IMR-90 (cell line): ENCODE measurements at regions not wholly inside any gene's neighbourhood (a gene's known extent, or its start where the extent isn't known, plus 50 kb on each side); places are given as distances from the start of the nearest gene placed in this dataset.
A peak's percentile ranks its signal among the peaks of the same experiment; 100 is the strongest.

ENCODE experiments used
- ATAC-seq: fragments of 200-7000 bp; cut with Tn5 transposase; 2 replicates; pipeline ENCODE4 v1.9.1; 2020; ENCODE audit warnings: low read depth, mild to moderate bottlenecking, moderate library complexity
- BruUV-seq: library from RNA; stranded (reverse); fragments of 400-500 nt; replicated peaks from 2 replicates; lab custom pipeline; 2021; lab: Mats Ljungman, UMichigan
- CTCF ChIA-PET: fragments of 300-600 bp; formaldehyde crosslinking; extraction: SDS; loops from one replicate; lab custom pipeline; 2021; ENCODE audit warnings: antibody characterized with exemption; lab: Yijun Ruan, JAX
- POLR2A ChIA-PET: fragments of 300-600 bp; sonication (Branson Sonifier 250); formaldehyde crosslinking; loops from one replicate; lab custom pipeline; 2022; ENCODE audit warnings: antibody characterized with exemption; ENCODE audit not compliant: unreplicated experiment; lab: Charles Lee
- DNase-seq: peaks from one replicate; pipeline ENCODE4 v3.0.0; 2013
- H2AFZ ChIP-seq: replicated peaks from 2 replicates; pipeline ENCODE3; 2013; ENCODE audit warnings: low read length, mild to moderate bottlenecking; ENCODE audit not compliant: poor library complexity
- H2AK5ac ChIP-seq: 2 replicates; pipeline ENCODE4 v1.6.1; 2013; ENCODE audit warnings: low read depth, low read length, inconsistent platforms
- H2AK9ac ChIP-seq: replicated peaks from 2 replicates; pipeline ENCODE3; 2013; ENCODE audit warnings: mild to moderate bottlenecking, low read depth, low read length, moderate library complexity; ENCODE audit not compliant: poor library complexity
- H2BK120ac ChIP-seq: 2 replicates; pipeline ENCODE4 v1.6.1; 2013; ENCODE audit warnings: low read depth, low read length, inconsistent platforms
- H2BK15ac ChIP-seq: 3 replicates; pipeline ENCODE4 v1.6.1; 2013; ENCODE audit warnings: low read depth, low read length, inconsistent platforms
- H2BK20ac ChIP-seq: 2 replicates; pipeline ENCODE4 v1.6.1; 2013; ENCODE audit warnings: low read depth, mild to moderate bottlenecking, inconsistent platforms, low read length, moderate library complexity
- H2BK5ac ChIP-seq: 2 replicates; pipeline ENCODE4 v1.6.1; 2013; ENCODE audit warnings: mild to moderate bottlenecking, low read depth, low read length, inconsistent platforms; ENCODE audit not compliant: poor library complexity, severe bottlenecking
- H3K14ac ChIP-seq: replicated peaks from 2 replicates; pipeline ENCODE4 v1.6.1; 2013; ENCODE audit warnings: low read depth, low read length, inconsistent platforms
- H3K18ac ChIP-seq: 2 replicates; pipeline ENCODE4 v1.6.1; 2013; ENCODE audit warnings: low read depth, low read length, control low read depth
- H3K23ac ChIP-seq: 2 replicates; pipeline ENCODE4 v1.6.1; 2013; ENCODE audit warnings: low read depth, low read length, inconsistent platforms
- H3K27ac ChIP-seq: 2 replicates; pipeline ENCODE4 v1.5.1; 2013; ENCODE audit warnings: mild to moderate bottlenecking, control low read depth, low read length; ENCODE audit not compliant: insufficient read depth
- H3K27me3 ChIP-seq: 2 replicates; pipeline ENCODE4 v1.6.1; 2013; ENCODE audit warnings: low read length; ENCODE audit not compliant: control insufficient read depth, insufficient read depth
- H3K36me3 ChIP-seq: 2 replicates; pipeline ENCODE4 v1.6.1; 2013; ENCODE audit warnings: low read length, mixed read lengths; ENCODE audit not compliant: control insufficient read depth, insufficient read depth
- H3K4ac ChIP-seq: 2 replicates; pipeline ENCODE4 v1.6.1; 2013; ENCODE audit warnings: low read depth, low read length, inconsistent platforms
- H3K4me1 ChIP-seq: 2 replicates; pipeline ENCODE4 v1.6.1; 2013; ENCODE audit warnings: low read length, mixed read lengths; ENCODE audit not compliant: control insufficient read depth, insufficient read depth
- H3K4me2 ChIP-seq: 2 replicates; pipeline ENCODE4 v1.6.1; 2013; ENCODE audit warnings: low read depth, mild to moderate bottlenecking, control low read depth, low read length, moderate library complexity
- H3K4me3 ChIP-seq: 2 replicates; pipeline ENCODE4 v1.5.1; 2013; ENCODE audit warnings: low read depth, mild to moderate bottlenecking, control low read depth, low read length, moderate library complexity; ENCODE audit not compliant: insufficient read depth
- H3K56ac ChIP-seq: 2 replicates; pipeline ENCODE4 v1.6.1; 2013; ENCODE audit warnings: low read length, inconsistent platforms; ENCODE audit not compliant: insufficient read depth; ENCODE audit errors: extremely low read depth
- H3K79me1 ChIP-seq, 2 experiments: 2 replicates each; pipeline ENCODE4 v1.6.1; 2013; ENCODE audit warnings: low read length in 2 of 2, inconsistent platforms in 1 of 2, low read depth in 1 of 2
- H3K9ac ChIP-seq: 2 replicates; pipeline ENCODE4 v1.6.1; 2013; ENCODE audit warnings: low read depth, low read length, control low read depth
- H3K9me1 ChIP-seq: 2 replicates; pipeline ENCODE4 v1.6.1; 2013; ENCODE audit warnings: low read length, inconsistent platforms; ENCODE audit not compliant: insufficient read depth
- H3K9me3 ChIP-seq: 2 replicates; pipeline ENCODE4 v1.6.1; 2013; ENCODE audit warnings: low read length; ENCODE audit not compliant: control insufficient read depth, insufficient read depth
- H4K20me1 ChIP-seq: 2 replicates; pipeline ENCODE4 v1.6.1; 2013; ENCODE audit warnings: low read length, inconsistent platforms; ENCODE audit not compliant: insufficient read depth
- H4K5ac ChIP-seq: 2 replicates; pipeline ENCODE4 v1.6.1; 2013; ENCODE audit warnings: mild to moderate bottlenecking, low read depth, low read length, control low read depth
- H4K8ac ChIP-seq, 2 experiments: 2 replicates each; pipeline ENCODE4 v1.6.1; 2013; ENCODE audit warnings: low read depth in 2 of 2, low read length in 2 of 2, control low read depth in 1 of 2, inconsistent platforms in 1 of 2
- H4K91ac ChIP-seq: 2 replicates; pipeline ENCODE4 v1.6.1; 2013; ENCODE audit warnings: low read depth, low read length, inconsistent platforms; ENCODE audit not compliant: insufficient read depth
- BHLHE40 ChIP-seq: fragments of 150-350 bp; IDR thresholded peaks from 2 replicates; pipeline ENCODE4 v1.6.1; 2016; ENCODE audit warnings: mild to moderate bottlenecking, low read depth, low read length
- CEBPB ChIP-seq: IDR thresholded peaks from 2 replicates; pipeline ENCODE4 v1.6.1; 2012; ENCODE audit warnings: low read depth, low read length, improper control_type of control experiment
- CHD1 ChIP-seq: IDR thresholded peaks from 2 replicates; pipeline ENCODE4 v1.6.1; 2012; ENCODE audit warnings: low read depth, low read length, improper control_type of control experiment
- CTCF ChIP-seq: conservative IDR thresholded peaks from 2 replicates; pipeline ENCODE4 v1.5.1; 2012; ENCODE audit warnings: mild to moderate bottlenecking, low read depth, low read length, improper control_type of control experiment
- MAFK ChIP-seq: IDR thresholded peaks from 2 replicates; pipeline ENCODE4 v1.6.1; 2012; ENCODE audit warnings: low read depth, low read length, improper control_type of control experiment
- MAZ ChIP-seq: IDR thresholded peaks from 2 replicates; pipeline ENCODE4 v1.6.1; 2012; ENCODE audit warnings: low read depth, mild to moderate bottlenecking, low read length, improper control_type of control experiment, moderate library complexity, borderline replicate concordance
- MXI1 ChIP-seq: IDR thresholded peaks from 2 replicates; pipeline ENCODE4 v1.6.1; 2012; ENCODE audit warnings: low read depth, mild to moderate bottlenecking, low read length, moderate library complexity, borderline replicate concordance
- NFE2L2 ChIP-seq: fragments of 150-350 bp; IDR thresholded peaks from 2 replicates; pipeline ENCODE4 v1.6.1; 2016; ENCODE audit warnings: low read depth, mild to moderate bottlenecking, low read length
- POLR2A ChIP-seq: IDR thresholded peaks from 2 replicates; pipeline ENCODE4 v1.6.1; 2012; ENCODE audit warnings: mild to moderate bottlenecking, low read depth, low read length
- RAD21 ChIP-seq: IDR thresholded peaks from 2 replicates; pipeline ENCODE4 v1.6.1; 2012; ENCODE audit warnings: low read length, improper control_type of control experiment
- RFX5 ChIP-seq: IDR thresholded peaks from 2 replicates; pipeline ENCODE4 v1.8.0; 2012; ENCODE audit warnings: low read depth, mild to moderate bottlenecking, low read length, moderate library complexity
- SMC3 ChIP-seq: fragments of 150-350 bp; IDR thresholded peaks from 2 replicates; pipeline ENCODE4 v1.6.1; 2016; ENCODE audit warnings: low read depth, mild to moderate bottlenecking, antibody characterized with exemption, low read length, moderate library complexity
- USF2 ChIP-seq: fragments of 150-350 bp; IDR thresholded peaks from 2 replicates; pipeline ENCODE4 v1.6.1; 2017; ENCODE audit warnings: mild to moderate bottlenecking, antibody characterized with exemption, low read length, low read depth
- WGBS, 2 experiments: methylation state at CpG; one replicate each; pipeline versions ENCODE4 v1.1.5 to v1.1.7; 2013; ENCODE audit warnings: missing lambda C conversion rate in 2 of 2; ENCODE audit not compliant: insufficient read length in 1 of 2; ENCODE audit errors: extremely low coverage in 2 of 2; 5-methylcytosine and 5-hydroxymethylcytosine counted together
- dilution Hi-C: fragments of 300-500 bp; cut with HindIII; formaldehyde crosslinking; loops from one replicate; pipeline ENCODE4 v1.14.3; 2018; ENCODE audit warnings: low sequenced_read_pairs; ENCODE audit not compliant: unreplicated experiment
- in situ Hi-C: fragments of 300-500 bp; cut with MboI; formaldehyde crosslinking; loops from 3 replicates; pipeline ENCODE4 v1.14.3; 2019; ENCODE audit warnings: low sequenced_read_pairs, inconsistent platforms, mixed read lengths
- intact Hi-C: fragments of 100-400 bp; cut with micrococcal nuclease; formaldehyde crosslinking; loops from 2 replicates; pipeline ENCODE4 v1.10.0; 2022
- TF ChIP-seq, protein P1 (sequence below): fragments of 150-350 bp; IDR thresholded peaks from 2 replicates; pipeline ENCODE4 v1.6.1; 2016; ENCODE audit warnings: low read depth, mild to moderate bottlenecking, low read length, moderate library complexity, borderline replicate concordance

GRCh38 chr4:114208574-114209151 lies 229.2 kb upstream of the ARSJ start:
- TF ChIP-seq CTCF = peak; percentile 27
- no peak for TF ChIP-seq USF2
- TF ChIP-seq MAFK = no peak
- no peak for TF ChIP-seq POLR2A
- TF ChIP-seq RFX5 = no peak
- peak; percentile 38; the same call in 1 of the 2 replicates for TF ChIP-seq RAD21
- no peak for TF ChIP-seq NFE2L2
- no peak for TF ChIP-seq MXI1
- TF ChIP-seq, protein P1, sequence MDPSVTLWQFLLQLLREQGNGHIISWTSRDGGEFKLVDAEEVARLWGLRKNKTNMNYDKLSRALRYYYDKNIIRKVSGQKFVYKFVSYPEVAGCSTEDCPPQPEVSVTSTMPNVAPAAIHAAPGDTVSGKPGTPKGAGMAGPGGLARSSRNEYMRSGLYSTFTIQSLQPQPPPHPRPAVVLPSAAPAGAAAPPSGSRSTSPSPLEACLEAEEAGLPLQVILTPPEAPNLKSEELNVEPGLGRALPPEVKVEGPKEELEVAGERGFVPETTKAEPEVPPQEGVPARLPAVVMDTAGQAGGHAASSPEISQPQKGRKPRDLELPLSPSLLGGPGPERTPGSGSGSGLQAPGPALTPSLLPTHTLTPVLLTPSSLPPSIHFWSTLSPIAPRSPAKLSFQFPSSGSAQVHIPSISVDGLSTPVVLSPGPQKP = no peak
- TF ChIP-seq SMC3 = peak; percentile 27; the same call in 1 of the 2 replicates
- TF ChIP-seq BHLHE40 = no peak
- TF ChIP-seq MAZ = no peak
- no peak for TF ChIP-seq CEBPB
- no peak for TF ChIP-seq CHD1
- no peak overlapping the region for H3K14ac ChIP-seq
- POLR2A ChIA-PET = no interaction called here
- intact Hi-C loops = no loop called here
- H4K20me1 ChIP-seq = no peaks in the 10 kb centered on the region
- 0% methylated on average over 1 of the region's 3 CpGs; no CpG with 5 or more reads in 1 of the 2 experiments for WGBS, 2 experiments
- H3K9ac ChIP-seq = no peak overlapping the region
- H4K91ac ChIP-seq = no peak overlapping the region
- H2AFZ ChIP-seq = no peak overlapping the region
- in situ Hi-C loops = no loop called here
- H3K27ac ChIP-seq = no peak overlapping the region
- H3K18ac ChIP-seq = no peak overlapping the region
- H3K4me3 ChIP-seq = no peak overlapping the region
- H4K8ac ChIP-seq = no peak overlapping the region
- peak overlapping the region; percentile 57; the same call in 1 of the 2 replicates for H2BK20ac ChIP-seq
- H3K36me3 ChIP-seq = no peaks in the 10 kb centered on the region
- no TSS peak for BruUV-seq
- peaks cover 3% of the 10 kb centered on the region; the same call in 1 of the 2 replicates for H3K9me1 ChIP-seq
- no peak overlapping the region for H3K56ac ChIP-seq
- DNase-seq (peak; percentile 46), ATAC-seq (peak; percentile 70)
- H4K5ac ChIP-seq = no peak overlapping the region
- H3K9me3 ChIP-seq = no peaks in the 10 kb centered on the region
- H3K79me1 ChIP-seq = no peaks in the 10 kb centered on the region
- H3K23ac ChIP-seq = no peak overlapping the region
- H2BK15ac ChIP-seq = no peak overlapping the region
- H2BK120ac ChIP-seq = no peak overlapping the region
- dilution Hi-C loops = no loop called here
- H2AK9ac ChIP-seq = no peak overlapping the region
- H3K4ac ChIP-seq = no peak overlapping the region
- CTCF ChIA-PET = no interaction called here
- H2AK5ac ChIP-seq = no peak overlapping the region
- H2BK5ac ChIP-seq = no peak overlapping the region
- H3K4me2 ChIP-seq = no peak overlapping the region
- H3K27me3 ChIP-seq = no peaks in the 10 kb centered on the region
- peaks cover 1% of the 10 kb centered on the region; the same call in 1 of the 2 replicates for H3K4me1 ChIP-seq
